NCI-H510A (cell line): ENCODE measurements at regions not wholly inside any gene's neighbourhood (a gene's known extent, or its start where the extent isn't known, plus 50 kb on each side); places are given as distances from the start of the nearest gene placed in this dataset.
"Not testable (repeated sequence)": the region's sequence is repeated elsewhere in the genome, so short reads cannot be mapped to it uniquely, and the experiment has no call there.

Experiments
- DNase-seq: peaks from one replicate; lab custom pipeline; 2025; lab: John Stamatoyannopoulos, UW

GRCh38 chr5:68021916-68022315, 193.6 kb upstream of the PIK3R1 start:
- DNase-seq = no peak

GRCh38 chr5:68021227-68021626, 194.3 kb upstream of the PIK3R1 start:
- no peak for DNase-seq

- DNase-seq = not testable (repeated sequence)
Measured at GRCh38 chr5:68020461-68020969, 195.0 kb upstream of the PIK3R1 start.

GRCh38 chr5:68015381-68016302, 199.9 kb upstream of the PIK3R1 start:
- no peak for DNase-seq

GRCh38 chr5:68012831-68013230, 202.7 kb upstream of the PIK3R1 start:
- DNase-seq = no peak

GRCh38 chr5:68012429-68012828, 203.1 kb upstream of the PIK3R1 start:
- DNase-seq = no peak

GRCh38 chr5:68011801-68012200, 203.8 kb upstream of the PIK3R1 start:
- no peak for DNase-seq

GRCh38 chr5:68011259-68011760, 204.2 kb upstream of the PIK3R1 start:
- no peak for DNase-seq

GRCh38 chr5:68010740-68011139, 204.8 kb upstream of the PIK3R1 start:
- DNase-seq = no peak

- DNase-seq = no peak
Measured at GRCh38 chr5:68007451-68007850, 208.1 kb upstream of the PIK3R1 start.

GRCh38 chr5:68002836-68003235, 212.7 kb upstream of the PIK3R1 start:
- DNase-seq = no peak

GRCh38 chr5:68000805-68001204, 214.8 kb upstream of the PIK3R1 start:
- no peak for DNase-seq

GRCh38 chr5:67999391-67999790, 216.2 kb upstream of the PIK3R1 start:
- no peak for DNase-seq

- DNase-seq = no peak
Measured at GRCh38 chr5:67998709-67999261, 216.8 kb upstream of the PIK3R1 start.

GRCh38 chr5:67997892-67998457, 217.6 kb upstream of the PIK3R1 start:
- no peak for DNase-seq

GRCh38 chr5:67997148-67997547, 218.4 kb upstream of the PIK3R1 start:
- no peak for DNase-seq

GRCh38 chr5:67996596-67996995, 219.0 kb upstream of the PIK3R1 start:
- no peak for DNase-seq

- no peak for DNase-seq
Measured at GRCh38 chr5:67992923-67993322, 222.6 kb upstream of the PIK3R1 start.

GRCh38 chr5:67989456-67989855, 226.1 kb upstream of the PIK3R1 start:
- DNase-seq = no peak

GRCh38 chr5:67986761-67987160, 228.8 kb upstream of the PIK3R1 start:
- no peak for DNase-seq

- DNase-seq = no peak
Measured at GRCh38 chr5:67985686-67986387, 229.7 kb upstream of the PIK3R1 start.

GRCh38 chr5:67984546-67984945, 231.0 kb upstream of the PIK3R1 start:
- no peak for DNase-seq
